ENCODE measurements at regions not wholly inside any gene's neighbourhood (a gene's known extent, or its start where the extent isn't known, plus 50 kb on each side); places are given as distances from the start of the nearest gene placed in this dataset.
"Not testable (repeated sequence)": the region's sequence is repeated elsewhere in the genome, so short reads cannot be mapped to it uniquely, and the experiment has no call there.

DNA sequence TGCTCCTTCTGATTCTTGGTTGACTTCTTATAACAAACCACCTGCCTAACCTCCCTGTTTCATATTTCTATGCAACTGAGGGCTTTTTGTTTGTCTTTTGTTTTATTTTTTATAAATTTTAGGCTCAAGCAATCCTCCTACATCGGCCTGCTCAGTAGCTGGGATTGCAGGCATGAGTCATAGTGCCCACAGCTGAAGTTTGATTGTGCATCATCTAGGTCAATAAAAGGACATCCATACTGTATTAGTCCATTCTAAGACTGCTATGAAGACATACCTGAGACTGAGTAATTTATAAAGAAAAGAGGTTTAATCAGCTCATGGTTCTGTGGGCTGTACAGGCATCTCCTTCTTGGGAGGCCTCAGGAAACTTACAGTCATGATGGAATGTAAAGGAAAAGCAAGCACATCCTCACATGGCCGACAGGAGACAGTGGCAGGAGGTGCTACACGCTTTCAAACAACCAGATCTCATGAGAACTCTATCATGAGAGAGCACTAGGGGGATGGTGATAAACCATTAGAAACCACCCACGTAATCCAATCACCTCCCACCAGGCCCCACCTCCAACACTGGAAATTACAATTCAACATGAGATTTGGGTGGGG lies 285.0 kb downstream of the SIPA1L2 start:
- Histone ChIP-seq H3K4me3 (ENCODE audit: low read depth, low read length) (no peak overlapping the region), H3K36me3 (replicated peaks) (no peaks in the 10 kb centered on the region), H3K27me3 (replicated peaks) (no peaks in the 10 kb centered on the region), H3K27ac (no peak overlapping the region)
- TF ChIP-seq, protein P1, sequence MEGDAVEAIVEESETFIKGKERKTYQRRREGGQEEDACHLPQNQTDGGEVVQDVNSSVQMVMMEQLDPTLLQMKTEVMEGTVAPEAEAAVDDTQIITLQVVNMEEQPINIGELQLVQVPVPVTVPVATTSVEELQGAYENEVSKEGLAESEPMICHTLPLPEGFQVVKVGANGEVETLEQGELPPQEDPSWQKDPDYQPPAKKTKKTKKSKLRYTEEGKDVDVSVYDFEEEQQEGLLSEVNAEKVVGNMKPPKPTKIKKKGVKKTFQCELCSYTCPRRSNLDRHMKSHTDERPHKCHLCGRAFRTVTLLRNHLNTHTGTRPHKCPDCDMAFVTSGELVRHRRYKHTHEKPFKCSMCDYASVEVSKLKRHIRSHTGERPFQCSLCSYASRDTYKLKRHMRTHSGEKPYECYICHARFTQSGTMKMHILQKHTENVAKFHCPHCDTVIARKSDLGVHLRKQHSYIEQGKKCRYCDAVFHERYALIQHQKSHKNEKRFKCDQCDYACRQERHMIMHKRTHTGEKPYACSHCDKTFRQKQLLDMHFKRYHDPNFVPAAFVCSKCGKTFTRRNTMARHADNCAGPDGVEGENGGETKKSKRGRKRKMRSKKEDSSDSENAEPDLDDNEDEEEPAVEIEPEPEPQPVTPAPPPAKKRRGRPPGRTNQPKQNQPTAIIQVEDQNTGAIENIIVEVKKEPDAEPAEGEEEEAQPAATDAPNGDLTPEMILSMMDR (IDR thresholded peaks at IDR 0.05; ENCODE audit: low read depth, low read length, missing control alignments), result no peak
- peak; percentile 37 for DNase-seq
- in situ Hi-C loops (cut with HindIII; ENCODE audit: low pct_ligation_motif_present, low sequenced_read_pairs), result no loop called here

DNA sequence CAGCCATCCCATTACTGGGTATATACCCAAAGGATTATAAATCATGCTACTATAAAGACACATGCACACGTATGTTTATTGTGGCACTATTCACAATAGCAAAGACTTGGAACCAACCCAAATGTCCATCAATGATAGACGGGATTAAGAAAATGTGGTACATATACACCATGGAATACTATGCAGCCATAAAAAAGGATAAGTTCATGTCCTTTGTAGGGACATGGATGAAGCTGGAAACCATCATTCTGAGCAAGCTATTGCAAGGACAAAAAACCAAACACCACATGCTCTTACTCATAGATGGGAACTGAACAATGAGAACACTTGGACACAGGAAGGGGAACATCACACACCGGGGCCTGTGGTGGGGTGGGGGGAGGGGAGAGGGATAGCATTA lies 285.7 kb downstream of the SIPA1L2 start:
- DNase-seq; H3K4me3 ChIP-seq (ENCODE audit: low read depth, low read length); H3K27ac ChIP-seq; H3K36me3 ChIP-seq (replicated peaks); in situ Hi-C loops (cut with HindIII; ENCODE audit: low pct_ligation_motif_present, low sequenced_read_pairs); H3K27me3 ChIP-seq (replicated peaks): not testable (repeated sequence)

DNA sequence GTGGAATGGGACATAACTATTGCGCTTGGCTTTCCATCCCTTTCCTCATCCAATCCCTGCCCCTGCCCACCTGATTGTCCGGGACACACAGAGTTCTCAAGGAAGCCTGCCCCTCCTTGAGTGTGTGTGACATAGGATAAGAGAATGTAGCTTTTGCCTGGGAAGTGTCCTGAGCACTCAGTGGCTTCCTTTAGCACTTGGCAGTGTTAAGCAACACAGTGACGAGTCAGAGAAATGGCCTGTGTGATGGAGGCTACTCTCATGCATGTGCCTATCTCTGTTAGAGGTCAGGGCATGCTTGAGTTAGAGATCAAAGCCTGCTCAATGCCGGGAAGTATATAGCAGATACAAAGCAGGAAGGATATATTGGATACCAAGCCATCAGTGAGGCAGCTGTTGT lies 289.5 kb downstream of the SIPA1L2 start:
- in situ Hi-C loops (cut with HindIII; ENCODE audit: low pct_ligation_motif_present, low sequenced_read_pairs), result no loop called here

DNA sequence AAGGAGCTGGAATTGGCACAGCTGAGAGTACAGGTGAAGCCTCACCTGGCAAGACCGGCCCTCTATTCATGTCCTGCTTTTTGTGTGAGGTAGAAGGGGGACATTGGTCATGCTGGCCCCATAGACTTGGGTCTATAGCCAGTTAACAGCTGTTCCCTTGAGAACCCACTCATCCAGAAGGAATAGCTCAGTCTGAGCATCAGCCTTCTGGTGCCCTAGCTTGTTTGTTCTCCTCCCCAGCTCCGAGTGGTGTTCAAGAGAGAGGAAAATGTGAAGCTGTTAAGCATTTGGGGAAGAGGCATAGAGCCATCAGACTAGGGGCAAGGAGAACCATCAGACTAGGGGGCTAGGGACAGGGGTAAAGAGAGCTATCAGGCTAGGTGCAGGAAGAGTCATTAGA lies 290.9 kb downstream of the SIPA1L2 start:
- TF ChIP-seq, protein P1 (IDR thresholded peaks at IDR 0.05; ENCODE audit: low read depth, low read length, missing control alignments), result no peak
- in situ Hi-C loops (cut with HindIII; ENCODE audit: low pct_ligation_motif_present, low sequenced_read_pairs), result no loop called here
- Histone ChIP-seq H3K4me3 (ENCODE audit: low read depth, low read length) (no peak overlapping the region), H3K27me3 (replicated peaks) (no peaks in the 10 kb centered on the region), H3K36me3 (replicated peaks) (no peaks in the 10 kb centered on the region), H3K27ac (no peak overlapping the region)
- DNase-seq, result no peak

More for the DNA sequence above, 289.5 kb downstream of the SIPA1L2 start:
- Histone ChIP-seq H3K36me3 (replicated peaks) (no peaks in the 10 kb centered on the region), H3K27ac (no peak overlapping the region), H3K4me3 (ENCODE audit: low read depth, low read length) (no peak overlapping the region), H3K27me3 (replicated peaks) (no peaks in the 10 kb centered on the region)
- TF ChIP-seq, protein P1 (IDR thresholded peaks at IDR 0.05; ENCODE audit: low read depth, low read length, missing control alignments), result no peak
- DNase-seq, result no peak

DNA sequence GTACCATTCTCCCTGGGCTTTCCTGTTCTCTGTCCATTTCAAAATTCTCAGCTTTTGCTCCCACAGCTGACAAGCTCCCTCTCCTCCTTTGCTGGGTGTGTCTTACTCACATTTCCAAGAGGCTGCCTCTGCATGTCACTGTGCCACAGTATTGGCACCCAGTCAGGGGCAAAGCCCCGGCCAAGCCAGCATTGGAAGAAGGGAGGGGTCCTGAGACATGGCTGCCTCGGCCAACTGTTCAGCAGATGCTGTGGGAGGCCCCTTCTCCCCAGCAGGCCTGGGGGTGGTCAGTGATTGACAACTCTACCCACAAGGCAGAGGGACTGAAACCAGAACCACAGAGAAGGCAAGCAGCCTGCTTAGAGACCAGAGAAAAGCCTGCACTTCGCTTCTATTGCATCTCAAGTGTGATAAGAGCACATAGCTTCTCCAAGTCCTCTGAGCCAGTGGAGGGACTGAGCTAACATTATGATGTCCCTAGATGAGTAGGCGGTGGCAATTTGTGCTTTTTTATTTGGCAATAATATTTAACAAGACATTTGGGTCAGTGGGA lies 294.1 kb downstream of the SIPA1L2 start:
- H3K27me3 ChIP-seq (replicated peaks), result no peaks in the 10 kb centered on the region

DNA sequence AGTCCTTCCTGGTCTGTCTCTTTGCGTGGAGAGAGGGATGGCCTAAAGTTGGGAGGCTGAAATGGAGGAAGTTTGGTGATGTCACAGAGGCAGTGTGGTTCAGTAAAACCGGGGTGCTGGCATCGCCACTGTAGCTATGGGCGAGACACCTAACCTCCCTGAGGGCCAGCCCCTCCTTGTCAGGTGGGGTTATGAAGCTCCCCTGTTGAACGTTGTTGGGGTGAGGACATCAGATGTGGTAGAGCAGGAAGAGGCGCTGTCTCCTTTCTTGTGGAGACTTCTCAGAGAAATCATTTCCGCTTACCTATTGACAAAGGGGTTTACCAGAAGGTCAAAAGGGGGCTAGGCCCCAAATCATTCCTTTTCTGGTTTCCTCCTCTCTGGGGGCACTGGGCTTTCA lies 294.7 kb downstream of the SIPA1L2 start:
- no peak overlapping the region for H3K4me3 ChIP-seq (ENCODE audit: low read depth, low read length)
- H3K36me3 ChIP-seq (replicated peaks), result no peaks in the 10 kb centered on the region
- no peaks in the 10 kb centered on the region for H3K27me3 ChIP-seq (replicated peaks)
- no peak for DNase-seq
- TF ChIP-seq, protein P1 (IDR thresholded peaks at IDR 0.05; ENCODE audit: low read depth, low read length, missing control alignments), result no peak
- in situ Hi-C loops (cut with HindIII; ENCODE audit: low pct_ligation_motif_present, low sequenced_read_pairs), result no loop called here
- H3K27ac ChIP-seq, result no peak overlapping the region

More for the DNA sequence above, 294.1 kb downstream of the SIPA1L2 start:
- in situ Hi-C loops (cut with HindIII; ENCODE audit: low pct_ligation_motif_present, low sequenced_read_pairs), result no loop called here
- no peaks in the 10 kb centered on the region for H3K36me3 ChIP-seq (replicated peaks)
- H3K27ac ChIP-seq, result no peak overlapping the region
- TF ChIP-seq, protein P1 (IDR thresholded peaks at IDR 0.05; ENCODE audit: low read depth, low read length, missing control alignments), result no peak
- H3K4me3 ChIP-seq (ENCODE audit: low read depth, low read length), result no peak overlapping the region
- no peak for DNase-seq
